K562 (cell line): ENCODE measurements at regions not wholly inside any gene's neighbourhood (a gene's known extent, or its start where the extent isn't known, plus 50 kb on each side); places are given as distances from the start of the nearest gene placed in this dataset.

Experiments used
- ATAC-seq: fragments of 200-7000 bp; cut with Tn5 transposase; 3 replicates; pipeline ENCODE4 v1.9.1; 2020; ENCODE audit warnings: moderate library complexity
- BruUV-seq: library from RNA; stranded (reverse); fragments of 400-500 nt; replicated peaks from 2 replicates; lab custom pipeline; 2021; lab: Mats Ljungman, UMichigan
- CTCF ChIA-PET: fragments of 300-600 bp; formaldehyde crosslinking; extraction: SDS; loops from one replicate; lab custom pipeline; 2021; ENCODE audit warnings: low intra/inter-chr PET ratio; lab: Yijun Ruan, JAX
- POLR2A ChIA-PET: fragments of 300-600, 350-650 bp; sonication (Branson Sonifier 250); formaldehyde crosslinking; extraction: SDS; loops from one replicate; lab custom pipeline; 2021; ENCODE audit warnings: antibody characterized with exemption, inconsistent platforms; lab: Yijun Ruan, JAX
- DNase-seq, 4 experiments: peaks; one replicate each; pipeline versions ENCODE4 v3.0.0 to v3.0.0-alpha.2; 2011 to 2018; ENCODE audit warnings: low spot score in 3 of 4, mixed read lengths in 3 of 4; ENCODE audit errors: extremely low read depth in 1 of 4
- FAIRE-seq: peaks from 2 replicates; lab custom pipeline; 2011; peaks lifted over from hg19 to GRCh38; lab: Jason Lieb, UNC
- H2AFZ ChIP-seq: 2 replicates; pipeline ENCODE4 v1.6.0; 2011; ENCODE audit warnings: low read depth, low read length, control low read depth, inconsistent platforms
- H3K27ac ChIP-seq: fragments of 200-600 bp; 3 replicates; pipeline ENCODE4 v1.8.0; 2011; ENCODE audit warnings: low read depth, mild to moderate bottlenecking, control low read depth, inconsistent platforms, low read length, moderate library complexity, mixed read lengths; ENCODE audit errors: extremely low read depth
- H3K27me3 ChIP-seq, 2 experiments: fragments of 300-600 bp in 1 of 2; 2 replicates in 1 of 2; 3 replicates in 1 of 2; pipeline versions ENCODE4 v1.6.0 to v1.8.0; 2011; ENCODE audit warnings: inconsistent platforms in 2 of 2, low read length in 2 of 2, mild to moderate bottlenecking in 1 of 2, mixed read lengths in 1 of 2, moderate library complexity in 1 of 2; ENCODE audit not compliant: control insufficient read depth in 2 of 2, insufficient read depth in 2 of 2
- H3K36me3 ChIP-seq: fragments of 300-600 bp; 3 replicates; pipeline ENCODE4 v1.8.0; 2011; ENCODE audit warnings: mild to moderate bottlenecking, low read length, inconsistent platforms; ENCODE audit not compliant: control insufficient read depth, insufficient read depth
- H3K4me1 ChIP-seq, 2 experiments: fragments of 200-600 bp in 1 of 2; replicated peaks in 1 of 2; 2 replicates in 1 of 2; 3 replicates in 1 of 2; pipeline versions ENCODE4 v1.5.1 to v1.8.0; 2011; ENCODE audit warnings: inconsistent platforms in 2 of 2, low read length in 2 of 2, mild to moderate bottlenecking in 1 of 2, mixed read lengths in 1 of 2, moderate library complexity in 1 of 2; ENCODE audit not compliant: control insufficient read depth in 2 of 2, insufficient read depth in 2 of 2
- H3K4me2 ChIP-seq: 2 replicates; pipeline ENCODE4 v1.6.1; 2011; ENCODE audit warnings: low read length, control low read depth, inconsistent platforms, mixed read lengths; ENCODE audit not compliant: insufficient read depth
- H3K4me3 ChIP-seq: fragments of 200-600 bp; sonication (generic), shearing (Covaris generic); 2 replicates; pipeline ENCODE4 v1.5.1; 2016; ENCODE audit warnings: control low read depth, inconsistent platforms
- H3K79me2 ChIP-seq: fragments of 200-600 bp; 3 replicates; pipeline ENCODE4 v1.8.0; 2011; ENCODE audit warnings: low read length, inconsistent platforms; ENCODE audit not compliant: control insufficient read depth, insufficient read depth
- H3K9ac ChIP-seq, 2 experiments: 2 replicates each; pipeline versions ENCODE4 v1.6.0 to v1.6.1; 2011; ENCODE audit warnings: low read depth in 2 of 2, low read length in 2 of 2, control low read depth in 1 of 2, inconsistent platforms in 1 of 2, mild to moderate bottlenecking in 1 of 2, mixed read lengths in 1 of 2; ENCODE audit not compliant: insufficient read depth in 1 of 2
- H3K9me1 ChIP-seq: one replicate; pipeline ENCODE4 v1.6.0; 2011; ENCODE audit warnings: inconsistent platforms, mild to moderate bottlenecking, low read length, moderate library complexity; ENCODE audit not compliant: control insufficient read depth, insufficient read depth
- H3K9me3 ChIP-seq: replicated peaks from 2 replicates; pipeline ENCODE4 v1.5.1; 2011; ENCODE audit warnings: low read depth, low read length, inconsistent platforms; ENCODE audit not compliant: control insufficient read depth, insufficient read depth
- H4K20me1 ChIP-seq: replicated peaks from 2 replicates; pipeline ENCODE4 v1.6.1; 2011; ENCODE audit warnings: low read length, inconsistent platforms, mixed read lengths; ENCODE audit not compliant: control insufficient read depth, insufficient read depth
- ATF7 ChIP-seq: fragments of 450-650 bp; IDR thresholded peaks from 2 replicates; pipeline ENCODE4 v1.7.1; 2014; ENCODE audit warnings: mild to moderate bottlenecking, moderate library complexity
- BRD9 ChIP-seq: fragments of 450-650 bp; IDR thresholded peaks from 2 replicates; pipeline ENCODE4 v1.6.1; 2018; ENCODE audit warnings: low read depth; ENCODE audit not compliant: partially characterized antibody
- DPF2 ChIP-seq: fragments of 450-650 bp; IDR thresholded peaks from 2 replicates; pipeline ENCODE4 v1.6.1; 2016
- EZH2 ChIP-seq: IDR thresholded peaks from 2 replicates; pipeline ENCODE4 v1.6.1; 2012; ENCODE audit warnings: low read depth, mild to moderate bottlenecking, inconsistent platforms, low read length, borderline replicate concordance
- HDAC1 ChIP-seq, 2 experiments: fragments of 450-650 bp; IDR thresholded peaks; 2 replicates each; pipeline ENCODE4 v1.6.1; 2016 to 2017; ENCODE audit warnings: inconsistent platforms in 1 of 2, mild to moderate bottlenecking in 1 of 2, moderate library complexity in 1 of 2
- KLF13 ChIP-seq: fragments of 450-650 bp; IDR thresholded peaks from 2 replicates; pipeline ENCODE4 v1.6.1; 2016; ENCODE audit warnings: missing genetic modification characterization, low read depth, mild to moderate bottlenecking, missing compliant biosample characterization, moderate library complexity, borderline replicate concordance
- NFIX ChIP-seq: fragments of 250-450 bp; sonication (Bioruptor Pico); IDR thresholded peaks from 2 replicates; pipeline ENCODE4 v1.4.0; 2020; ENCODE audit warnings: low read depth, mild to moderate bottlenecking, moderate library complexity
- PHF20 ChIP-seq: fragments of 450-650 bp; IDR thresholded peaks from 2 replicates; pipeline ENCODE4 v1.6.1; 2018; ENCODE audit not compliant: partially characterized antibody
- POLR2AphosphoS2 ChIP-seq: IDR thresholded peaks from 2 replicates; pipeline ENCODE4 v1.6.1; 2012; ENCODE audit warnings: low read length, improper control_type of control experiment
- SIN3B ChIP-seq: fragments of 450-650 bp; IDR thresholded peaks from 2 replicates; pipeline ENCODE4 v1.6.1; 2017; ENCODE audit warnings: low read depth, mild to moderate bottlenecking, moderate library complexity
- SOX6 ChIP-seq: fragments of 450-650 bp; IDR thresholded peaks from 2 replicates; pipeline ENCODE4 v1.6.1; 2014; ENCODE audit warnings: mild to moderate bottlenecking
- SPI1 ChIP-seq: IDR thresholded peaks from 2 replicates; pipeline ENCODE4 v1.6.1; 2011; ENCODE audit warnings: low read depth, low read length, control low read depth, borderline replicate concordance
- SRF ChIP-seq, 2 experiments: fragments of 250-450, 450-650 bp in 1 of 2; sonication (Bioruptor Pico) in 1 of 2; sonication (generic) in 1 of 2; formaldehyde crosslinking; IDR thresholded peaks; 2 replicates each; pipeline versions ENCODE4 v1.5.0 to v1.5.1; 2020 to 2022; ENCODE audit warnings: mild to moderate bottlenecking in 1 of 2, missing genetic modification reagents in 1 of 2
- XRCC4 ChIP-seq: IDR thresholded peaks from one replicate; pipeline ENCODE4 v1.6.1; 2011; ENCODE audit not compliant: insufficient read depth, insufficient read length; ENCODE audit errors: extremely low read depth
- ZFX ChIP-seq: sonication (generic); formaldehyde crosslinking; IDR thresholded peaks from 2 replicates; pipeline ENCODE4 v1.8.0; 2022; ENCODE audit warnings: mild to moderate bottlenecking, missing genetic modification reagents, moderate library complexity
- ZNF282 ChIP-seq: sonication (generic); formaldehyde crosslinking; IDR thresholded peaks from 2 replicates; pipeline ENCODE4 v1.8.1; 2023; ENCODE audit warnings: missing genetic modification reagents
- ZNF644 ChIP-seq: fragments of 200-800 bp; sonication (Bioruptor generic); IDR thresholded peaks from 2 replicates; pipeline ENCODE4 v1.6.1; 2016; ENCODE audit warnings: low read depth, missing genetic modification characterization, missing compliant biosample characterization
- WGBS: fragments of 100-300 bp; shearing (Covaris generic); methylation state at CpG from one replicate; pipeline ENCODE4 v1.1.6; 2016; ENCODE audit warnings: low coverage, mixed read lengths; ENCODE audit not compliant: insufficient coverage; ENCODE audit errors: missing lambda C conversion rate; 5-methylcytosine and 5-hydroxymethylcytosine counted together
- in situ Hi-C: fragments of 300-500 bp; cut with MboI; formaldehyde crosslinking; loops from 4 replicates; pipeline ENCODE4 v1.15.0; 2018; ENCODE audit warnings: inconsistent platforms, mixed read lengths
- intact Hi-C: fragments of 100-400 bp; cut with micrococcal nuclease; formaldehyde crosslinking; loops from 2 replicates; pipeline ENCODE4 v1.14.2; 2022
- TF ChIP-seq, protein P1 (sequence below): sonication (generic); formaldehyde crosslinking; IDR thresholded peaks from 2 replicates; pipeline ENCODE4 v1.8.0; 2022; ENCODE audit warnings: mild to moderate bottlenecking, low read depth, missing genetic modification reagents

- WGBS: 0% methylated on average over 10 of the region's 11 CpGs
- no peak overlapping the region for H2AFZ ChIP-seq
- H3K9ac ChIP-seq: no peak overlapping the region
- H3K27ac ChIP-seq: no peak overlapping the region; the same call in 2 of the 3 replicates
- in situ Hi-C loops: no loop called here
- no TSS peak for BruUV-seq
- ChIA-PET POLR2A (no interaction called here), CTCF (no interaction called here)
- H3K4me1 ChIP-seq: peaks cover 0 to 4% of the 10 kb centered on the region in 2 experiments; a peak in 2 of 5 replicates
- DNase-seq (peak; percentile 56 to 73 (median 61)), ATAC-seq (peak; percentile 84), FAIRE-seq (peak; percentile 67)
- 0 out of 2 replicates have a peak, but pooled peaks cover 3% of the 10 kb centered on the region for H4K20me1 ChIP-seq
- intact Hi-C loops: no loop called here
- no peaks in the 10 kb centered on the region for H3K79me2 ChIP-seq
- H3K9me3 ChIP-seq: no peaks in the 10 kb centered on the region
- H3K9me1 ChIP-seq: no peaks in the 10 kb centered on the region
- no peak overlapping the region for H3K4me3 ChIP-seq
- H3K27me3 ChIP-seq: no peaks in the 10 kb centered on the region
- H3K4me2 ChIP-seq: peak overlapping the region; percentile 7; the same call in 1 of the 2 replicates
- H3K36me3 ChIP-seq: no peaks in the 10 kb centered on the region
- TF ChIP-seq XRCC4: no peak
- peak; percentile 92 for TF ChIP-seq ATF7
- TF ChIP-seq SPI1: no peak
- no peak for TF ChIP-seq ZFX (CRISPR knock-in tag)
- no peak for TF ChIP-seq ZNF644 (tag)
- peak in 1 of 2 experiments; percentile 36; a peak in 1 of 4 replicates for TF ChIP-seq HDAC1 (IDR thresholded peaks at IDR 0.05)
- TF ChIP-seq, protein P1, sequence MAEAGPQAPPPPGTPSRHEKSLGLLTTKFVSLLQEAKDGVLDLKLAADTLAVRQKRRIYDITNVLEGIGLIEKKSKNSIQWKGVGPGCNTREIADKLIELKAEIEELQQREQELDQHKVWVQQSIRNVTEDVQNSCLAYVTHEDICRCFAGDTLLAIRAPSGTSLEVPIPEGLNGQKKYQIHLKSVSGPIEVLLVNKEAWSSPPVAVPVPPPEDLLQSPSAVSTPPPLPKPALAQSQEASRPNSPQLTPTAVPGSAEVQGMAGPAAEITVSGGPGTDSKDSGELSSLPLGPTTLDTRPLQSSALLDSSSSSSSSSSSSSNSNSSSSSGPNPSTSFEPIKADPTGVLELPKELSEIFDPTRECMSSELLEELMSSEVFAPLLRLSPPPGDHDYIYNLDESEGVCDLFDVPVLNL (CRISPR knock-in tag): no peak
- TF ChIP-seq SOX6: peak; percentile 93
- no peak for TF ChIP-seq NFIX (CRISPR knock-in tag)
- TF ChIP-seq PHF20: no peak
- no peak for TF ChIP-seq EZH2
- no peak for TF ChIP-seq SIN3B
- no peak for TF ChIP-seq BRD9
- TF ChIP-seq DPF2: peak; percentile 85
- TF ChIP-seq SRF (CRISPR knock-in tag; IDR thresholded peaks at IDR 0.05): no peak
- no peak for TF ChIP-seq ZNF282 (CRISPR knock-in tag)
- TF ChIP-seq KLF13 (tag): no peak
- TF ChIP-seq POLR2AphosphoS2: no peak
Measured at GRCh38 chr12:13436696-13437391, 240.3 kb downstream of the EMP1 start.
